Heart left ventricle (tissue), 13 donors: ENCODE measurements at regions not wholly inside any gene's neighbourhood (a gene's known extent, or its start where the extent isn't known, plus 50 kb on each side); places are given as distances from the start of the nearest gene placed in this dataset.

ENCODE experiments used
- POLR2A ChIP-seq, 2 donors: fragments of 450-650 bp; IDR thresholded peaks; one replicate each; pipeline ENCODE4 v1.6.1; 2017; ENCODE audit warnings: antibody characterized with exemption in 2 of 2, mild to moderate bottlenecking in 2 of 2, moderate library complexity in 2 of 2
- TF ChIP-seq, protein P1 (sequence below), 12 donors: fragments of 200-600 bp; sonication (generic) in 4 of 12; IDR thresholded peaks; one replicate each; pipeline versions ENCODE4 v1.5.0 to v1.8.0; 2018 to 2022; ENCODE audit warnings: antibody characterized with exemption in 12 of 12, mild to moderate bottlenecking in 5 of 12
- donor health status: ischemic (EF 13 %, LVEDD 7.1; RV severe dilation, severe dysfunction).
- donor health status: DM: no; HTN: yes; CAD: no.
- donor health status: DM: no; HTN: no; CAD: no.
- donor health status: ischemic (EF 25% LVEDD 6.9; RV normal size, moderate dysfunction).
- donor health status: ischemic (EF 25% LVEDD 5.7; RV mildly dilated, moderate dysfunction).
- donor health status: ischemic (EF 35%, LVEDD 5.7; RV mildly dilated, moderate dysfunction).
- donor health status: nonischemic (EF 11% LVEDD 7.7; RV severe dilation, severe dysfunction).
- donor health status: DM: yes; HTN: yes; CAD: no.
- donor health status: PGD.
- donor health status: ischemic (EF 29% LVEDD 5.4; RV normal size, mild dysfunction).
- donor health status: nonischemic (EF 23%, LVEDD 6.1; RV moderate dilation, normal function).

DNA sequence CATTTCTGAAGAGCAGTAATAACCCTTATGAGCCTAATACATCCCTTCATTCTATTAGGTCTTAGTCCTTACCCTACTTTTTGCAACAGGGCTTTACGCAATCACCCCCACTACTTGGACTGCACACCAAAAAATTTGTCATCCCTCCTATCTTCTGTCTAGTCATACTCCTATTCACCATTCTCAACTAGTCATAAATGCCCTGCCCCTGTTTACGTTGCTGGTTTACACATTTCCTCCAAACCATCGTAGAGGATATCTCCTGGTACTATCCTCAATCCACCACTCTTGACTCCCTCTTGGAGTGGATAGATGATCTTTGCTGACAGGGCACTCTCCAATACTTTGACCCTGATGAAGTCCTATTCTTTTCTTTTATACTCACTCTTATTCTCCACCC is 98.2 kb upstream of the CCNG1 start:
- no peak for TF ChIP-seq POLR2A (IDR thresholded peaks at IDR 0.05)
- TF ChIP-seq, protein P1, sequence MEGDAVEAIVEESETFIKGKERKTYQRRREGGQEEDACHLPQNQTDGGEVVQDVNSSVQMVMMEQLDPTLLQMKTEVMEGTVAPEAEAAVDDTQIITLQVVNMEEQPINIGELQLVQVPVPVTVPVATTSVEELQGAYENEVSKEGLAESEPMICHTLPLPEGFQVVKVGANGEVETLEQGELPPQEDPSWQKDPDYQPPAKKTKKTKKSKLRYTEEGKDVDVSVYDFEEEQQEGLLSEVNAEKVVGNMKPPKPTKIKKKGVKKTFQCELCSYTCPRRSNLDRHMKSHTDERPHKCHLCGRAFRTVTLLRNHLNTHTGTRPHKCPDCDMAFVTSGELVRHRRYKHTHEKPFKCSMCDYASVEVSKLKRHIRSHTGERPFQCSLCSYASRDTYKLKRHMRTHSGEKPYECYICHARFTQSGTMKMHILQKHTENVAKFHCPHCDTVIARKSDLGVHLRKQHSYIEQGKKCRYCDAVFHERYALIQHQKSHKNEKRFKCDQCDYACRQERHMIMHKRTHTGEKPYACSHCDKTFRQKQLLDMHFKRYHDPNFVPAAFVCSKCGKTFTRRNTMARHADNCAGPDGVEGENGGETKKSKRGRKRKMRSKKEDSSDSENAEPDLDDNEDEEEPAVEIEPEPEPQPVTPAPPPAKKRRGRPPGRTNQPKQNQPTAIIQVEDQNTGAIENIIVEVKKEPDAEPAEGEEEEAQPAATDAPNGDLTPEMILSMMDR (IDR thresholded peaks at IDR 0.05): no peak
